ENCODE measurements at regions not wholly inside any gene's neighbourhood (a gene's known extent, or its start where the extent isn't known, plus 50 kb on each side); places are given as distances from the start of the nearest gene placed in this dataset.

GRCh38 chr9:105994970-105995369 lies 300.6 kb downstream of the TMEM38B start:
- H3K4me3 ChIP-seq (ENCODE audit: low read depth in 1 of 3, low read length in 3 of 3) = no peak overlapping the region

DNA sequence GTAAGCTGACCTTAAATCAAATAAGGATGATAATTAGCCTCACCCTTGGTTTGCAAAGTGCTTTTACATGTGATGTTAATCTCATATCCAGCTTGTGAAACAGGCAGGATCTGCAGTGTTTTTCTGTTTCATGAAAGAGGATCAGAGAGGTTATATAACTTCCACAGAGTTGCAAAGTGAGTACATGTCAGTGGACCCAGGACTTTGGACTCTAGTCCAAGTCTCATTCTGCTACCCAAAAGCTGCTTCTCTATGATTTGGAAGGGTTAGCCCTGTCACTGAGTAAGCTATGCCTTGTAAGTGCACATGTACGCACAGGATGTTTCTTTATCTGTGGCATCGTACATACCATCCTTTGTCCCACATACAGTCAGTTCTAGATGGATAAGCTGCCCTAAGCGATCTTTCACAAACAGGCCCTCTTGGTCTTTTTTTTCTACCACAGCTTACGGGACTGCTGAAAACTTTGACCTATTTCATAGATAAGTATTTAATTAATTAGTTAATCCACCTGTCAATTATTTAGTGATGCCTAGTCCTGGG lies 322.9 kb downstream of the TMEM38B start:
- TF ChIP-seq REST (IDR thresholded peaks at IDR 0.05) (no peak), GABPA (IDR thresholded peaks at IDR 0.05 in 1 of 2, conservative IDR thresholded peaks at IDR 0.05 in 1 of 2) (no peak), SP1 (IDR thresholded peaks at IDR 0.05) (no peak), FOXA2 (IDR thresholded peaks at IDR 0.05) (no peak), EGR1 (IDR thresholded peaks at IDR 0.05; ENCODE audit: low read depth in 2 of 2) (no peak), HNF4A (conservative IDR thresholded peaks at IDR 0.05) (peak; percentile 57 to 85), RXRA (IDR thresholded peaks at IDR 0.05) (no peak), HNF4G (IDR thresholded peaks at IDR 0.05) (peak; percentile 42), RAD21 (IDR thresholded peaks at IDR 0.05) (no peak), ZBTB33 (IDR thresholded peaks at IDR 0.05) (no peak), TAF1 (conservative IDR thresholded peaks at IDR 0.05) (no peak), YY1 (IDR thresholded peaks at IDR 0.05) (no peak), NR2F2 (IDR thresholded peaks at IDR 0.05) (no peak), FOXA1 (IDR thresholded peaks at IDR 0.05) (no peak)
- TF ChIP-seq, protein P1, sequence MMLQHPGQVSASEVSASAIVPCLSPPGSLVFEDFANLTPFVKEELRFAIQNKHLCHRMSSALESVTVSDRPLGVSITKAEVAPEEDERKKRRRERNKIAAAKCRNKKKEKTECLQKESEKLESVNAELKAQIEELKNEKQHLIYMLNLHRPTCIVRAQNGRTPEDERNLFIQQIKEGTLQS (IDR thresholded peaks at IDR 0.05) = no peak
- Histone ChIP-seq H3K36me3 (ENCODE audit: control insufficient read depth in 4 of 4, insufficient read depth in 3 of 4, low read depth in 1 of 4, low read length in 3 of 4) (no peaks in the 10 kb centered on the region), H3K9me3 (ENCODE audit: control insufficient read depth in 4 of 4, low read length in 3 of 4) (no peaks in the 10 kb centered on the region), H3K27ac (ENCODE audit: low read depth in 1 of 2, low read length in 2 of 2) (no peak overlapping the region), H3K27me3 (ENCODE audit: control insufficient read depth in 4 of 4, insufficient read depth in 4 of 4, low read length in 3 of 4) (no peaks in the 10 kb centered on the region), H3K9ac (ENCODE audit: low read depth in 1 of 2, low read length in 2 of 2) (no peak overlapping the region), H3K4me3 (ENCODE audit: low read depth in 1 of 3, low read length in 3 of 3) (no peak overlapping the region), H3K4me1 (ENCODE audit: control insufficient read depth in 4 of 4, insufficient read depth in 4 of 4, low read length in 3 of 4) (no peaks in the 10 kb centered on the region)
- DNase-seq (ENCODE audit: low spot score) = no peak
- 93% methylated on average over 4 of the region's 4 CpGs for WGBS

More at GRCh38 chr9:105994970-105995369, 300.6 kb downstream of the TMEM38B start:
- Histone ChIP-seq H3K4me1 (ENCODE audit: control insufficient read depth in 4 of 4, insufficient read depth in 4 of 4, low read length in 3 of 4) (no peaks in the 10 kb centered on the region), H3K9ac (ENCODE audit: low read depth in 1 of 2, low read length in 2 of 2) (no peak overlapping the region), H3K9me3 (ENCODE audit: control insufficient read depth in 4 of 4, low read length in 3 of 4) (no peaks in the 10 kb centered on the region), H3K36me3 (ENCODE audit: control insufficient read depth in 4 of 4, insufficient read depth in 3 of 4, low read depth in 1 of 4, low read length in 3 of 4) (no peaks in the 10 kb centered on the region), H3K27me3 (ENCODE audit: control insufficient read depth in 4 of 4, insufficient read depth in 4 of 4, low read length in 3 of 4) (no peaks in the 10 kb centered on the region), H3K27ac (ENCODE audit: low read depth in 1 of 2, low read length in 2 of 2) (no peak overlapping the region)
- DNase-seq (ENCODE audit: low spot score) = no peak
- WGBS = 98% methylated on average over 2 of the region's 2 CpGs
- TF ChIP-seq EGR1 (IDR thresholded peaks at IDR 0.05; ENCODE audit: low read depth in 2 of 2) (no peak), MAX (IDR thresholded peaks at IDR 0.05) (no peak), GABPA (IDR thresholded peaks at IDR 0.05 in 1 of 2, conservative IDR thresholded peaks at IDR 0.05 in 1 of 2) (no peak), REST (IDR thresholded peaks at IDR 0.05) (no peak), NR2F2 (IDR thresholded peaks at IDR 0.05) (no peak), YY1 (IDR thresholded peaks at IDR 0.05) (no peak)

Data from liver (tissue), 7 donors.